ENCODE measurements at regions not wholly inside any gene's neighbourhood (a gene's known extent, or its start where the extent isn't known, plus 50 kb on each side); places are given as distances from the start of the nearest gene placed in this dataset.
A peak's percentile ranks its signal among the peaks of the same experiment; 100 is the strongest.

GRCh38 chr1:80582980-80583379 lies 1217.8 kb upstream of the ADGRL2 start:
- Histone ChIP-seq H3K4me2 (ENCODE audit: low read depth, low read length, poor library complexity, severe bottlenecking) (no peak overlapping the region), H3K27ac (ENCODE audit: low read depth, low read length) (no peak overlapping the region), H3F3A (ENCODE audit: insufficient read depth) (no peaks in the 10 kb centered on the region), H3K27me3 (ENCODE audit: low read length) (no peaks in the 10 kb centered on the region), H3K9ac (ENCODE audit: low read length) (no peak overlapping the region), H3K36me3 (ENCODE audit: low read length) (no peaks in the 10 kb centered on the region), H3K4me3 (ENCODE audit: insufficient read depth, low read length, poor library complexity, severe bottlenecking) (no peak overlapping the region), H2AFZ (ENCODE audit: low read depth, low read length, severe bottlenecking) (peak overlapping the region; percentile 20), H3K79me2 (ENCODE audit: insufficient read depth, low read length) (no peaks in the 10 kb centered on the region), H4K20me1 (ENCODE audit: low read depth, low read length) (no peaks in the 10 kb centered on the region), H3K9me3 (ENCODE audit: insufficient read depth, low read length) (no peaks in the 10 kb centered on the region), H3K9me2 (replicated peaks; ENCODE audit: insufficient read depth, low read length) (no peaks in the 10 kb centered on the region)
- TF ChIP-seq EZH2phosphoT487 (conservative IDR thresholded peaks at IDR 0.05; ENCODE audit: low read length) (no peak), CTCF (IDR thresholded peaks at IDR 0.05; ENCODE audit: insufficient read depth, low read length, poor library complexity, severe bottlenecking) (no peak)

GRCh38 chr1:80579055-80579454 lies 1221.7 kb upstream of the ADGRL2 start:
- H4K20me1 ChIP-seq (ENCODE audit: low read depth, low read length), result no peaks in the 10 kb centered on the region
- H3K9ac ChIP-seq (ENCODE audit: low read length), result no peak overlapping the region
- no peak overlapping the region for H3K4me3 ChIP-seq (ENCODE audit: insufficient read depth, low read length, poor library complexity, severe bottlenecking)
- TF ChIP-seq EZH2phosphoT487 (conservative IDR thresholded peaks at IDR 0.05; ENCODE audit: low read length) (no peak), CTCF (IDR thresholded peaks at IDR 0.05; ENCODE audit: insufficient read depth, low read length, poor library complexity, severe bottlenecking) (no peak)
- H3K27ac ChIP-seq (ENCODE audit: low read depth, low read length), result no peak overlapping the region
- no peaks in the 10 kb centered on the region for H3K27me3 ChIP-seq (ENCODE audit: low read length)
- H3F3A ChIP-seq (ENCODE audit: insufficient read depth), result no peaks in the 10 kb centered on the region
- H3K4me2 ChIP-seq (ENCODE audit: low read depth, low read length, poor library complexity, severe bottlenecking), result no peak overlapping the region
- H3K79me2 ChIP-seq (ENCODE audit: insufficient read depth, low read length), result no peaks in the 10 kb centered on the region
- H3K9me2 ChIP-seq (replicated peaks; ENCODE audit: insufficient read depth, low read length), result no peaks in the 10 kb centered on the region
- H3K36me3 ChIP-seq (ENCODE audit: low read length), result no peaks in the 10 kb centered on the region
- H2AFZ ChIP-seq (ENCODE audit: low read depth, low read length, severe bottlenecking), result peak overlapping the region; percentile 14
- H3K9me3 ChIP-seq (ENCODE audit: insufficient read depth, low read length), result no peaks in the 10 kb centered on the region

GRCh38 chr1:80566867-80567266 lies 1233.9 kb upstream of the ADGRL2 start:
- no peaks in the 10 kb centered on the region for H3K79me2 ChIP-seq (ENCODE audit: insufficient read depth, low read length)
- no peaks in the 10 kb centered on the region for H4K20me1 ChIP-seq (ENCODE audit: low read depth, low read length)
- H3K27ac ChIP-seq (ENCODE audit: low read depth, low read length), result no peak overlapping the region
- H3K36me3 ChIP-seq (ENCODE audit: low read length), result no peaks in the 10 kb centered on the region
- no peak overlapping the region for H3K9ac ChIP-seq (ENCODE audit: low read length)
- no peaks in the 10 kb centered on the region for H3K27me3 ChIP-seq (ENCODE audit: low read length)
- H3F3A ChIP-seq (ENCODE audit: insufficient read depth), result no peaks in the 10 kb centered on the region
- no peak overlapping the region for H3K4me3 ChIP-seq (ENCODE audit: insufficient read depth, low read length, poor library complexity, severe bottlenecking)
- no peaks in the 10 kb centered on the region for H3K9me3 ChIP-seq (ENCODE audit: insufficient read depth, low read length)
- no peak overlapping the region for H3K4me2 ChIP-seq (ENCODE audit: low read depth, low read length, poor library complexity, severe bottlenecking)
- no peaks in the 10 kb centered on the region for H3K9me2 ChIP-seq (replicated peaks; ENCODE audit: insufficient read depth, low read length)
- peak overlapping the region; percentile 30 for H2AFZ ChIP-seq (ENCODE audit: low read depth, low read length, severe bottlenecking)
- TF ChIP-seq CTCF (IDR thresholded peaks at IDR 0.05; ENCODE audit: insufficient read depth, low read length, poor library complexity, severe bottlenecking), result no peak

GRCh38 chr1:80566123-80566522 lies 1234.6 kb upstream of the ADGRL2 start:
- Histone ChIP-seq H2AFZ (ENCODE audit: low read depth, low read length, severe bottlenecking) (peak overlapping the region; percentile 55), H3K79me2 (ENCODE audit: insufficient read depth, low read length) (no peaks in the 10 kb centered on the region), H4K20me1 (ENCODE audit: low read depth, low read length) (no peaks in the 10 kb centered on the region), H3K4me3 (ENCODE audit: insufficient read depth, low read length, poor library complexity, severe bottlenecking) (no peak overlapping the region), H3K4me2 (ENCODE audit: low read depth, low read length, poor library complexity, severe bottlenecking) (no peak overlapping the region), H3K27me3 (ENCODE audit: low read length) (no peaks in the 10 kb centered on the region), H3K9me3 (ENCODE audit: insufficient read depth, low read length) (no peaks in the 10 kb centered on the region), H3K27ac (ENCODE audit: low read depth, low read length) (no peak overlapping the region), H3K36me3 (ENCODE audit: low read length) (no peaks in the 10 kb centered on the region), H3K9ac (ENCODE audit: low read length) (no peak overlapping the region), H3F3A (ENCODE audit: insufficient read depth) (no peaks in the 10 kb centered on the region), H3K9me2 (replicated peaks; ENCODE audit: insufficient read depth, low read length) (no peaks in the 10 kb centered on the region)
- TF ChIP-seq CTCF (IDR thresholded peaks at IDR 0.05; ENCODE audit: insufficient read depth, low read length, poor library complexity, severe bottlenecking), result no peak
- no peak for TF ChIP-seq EZH2phosphoT487 (conservative IDR thresholded peaks at IDR 0.05; ENCODE audit: low read length)

Data from SU-DHL-6 (cell line).